Fibroblast of pulmonary artery (primary cell): ENCODE measurements at regions not wholly inside any gene's neighbourhood (a gene's known extent, or its start where the extent isn't known, plus 50 kb on each side); places are given as distances from the start of the nearest gene placed in this dataset.

Source experiments
- DNase-seq: peaks from one replicate; pipeline ENCODE4 v3.0.0-alpha.2; 2010; ENCODE audit warnings: low read depth
- H3K4me3 ChIP-seq: replicated peaks from 2 replicates; pipeline ENCODE4 v1.5.1; 2011; ENCODE audit warnings: low read depth, mild to moderate bottlenecking, control low read depth, low read length, moderate library complexity
- TF ChIP-seq, protein P1 (sequence below): IDR thresholded peaks from 2 replicates; pipeline ENCODE4 v1.5.1; 2011; ENCODE audit warnings: mild to moderate bottlenecking, control low read depth, low read length, inconsistent platforms; ENCODE audit errors: missing control alignments

DNA sequence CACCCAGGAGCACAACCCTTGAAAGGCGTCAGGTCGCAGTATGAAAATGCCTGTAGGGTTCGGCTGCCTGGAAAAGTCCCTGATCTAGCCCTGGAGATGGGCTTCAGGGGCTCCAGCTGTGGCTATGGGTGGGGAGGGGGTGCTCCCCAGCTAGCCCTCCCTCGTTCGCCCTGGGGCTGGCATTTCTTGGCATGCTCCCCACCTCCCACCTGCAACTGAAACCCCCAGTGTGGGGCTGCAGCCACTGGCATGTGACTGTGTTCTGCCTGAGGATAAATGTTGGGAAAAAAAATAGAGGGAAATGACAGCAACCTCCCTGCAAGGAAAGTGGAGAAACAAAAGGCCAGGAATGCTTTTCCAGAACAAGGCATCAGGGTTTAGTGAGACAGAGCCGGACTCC lies 109.2 kb downstream of the COPS8 start:
- DNase-seq, result no peak
- TF ChIP-seq, protein P1, sequence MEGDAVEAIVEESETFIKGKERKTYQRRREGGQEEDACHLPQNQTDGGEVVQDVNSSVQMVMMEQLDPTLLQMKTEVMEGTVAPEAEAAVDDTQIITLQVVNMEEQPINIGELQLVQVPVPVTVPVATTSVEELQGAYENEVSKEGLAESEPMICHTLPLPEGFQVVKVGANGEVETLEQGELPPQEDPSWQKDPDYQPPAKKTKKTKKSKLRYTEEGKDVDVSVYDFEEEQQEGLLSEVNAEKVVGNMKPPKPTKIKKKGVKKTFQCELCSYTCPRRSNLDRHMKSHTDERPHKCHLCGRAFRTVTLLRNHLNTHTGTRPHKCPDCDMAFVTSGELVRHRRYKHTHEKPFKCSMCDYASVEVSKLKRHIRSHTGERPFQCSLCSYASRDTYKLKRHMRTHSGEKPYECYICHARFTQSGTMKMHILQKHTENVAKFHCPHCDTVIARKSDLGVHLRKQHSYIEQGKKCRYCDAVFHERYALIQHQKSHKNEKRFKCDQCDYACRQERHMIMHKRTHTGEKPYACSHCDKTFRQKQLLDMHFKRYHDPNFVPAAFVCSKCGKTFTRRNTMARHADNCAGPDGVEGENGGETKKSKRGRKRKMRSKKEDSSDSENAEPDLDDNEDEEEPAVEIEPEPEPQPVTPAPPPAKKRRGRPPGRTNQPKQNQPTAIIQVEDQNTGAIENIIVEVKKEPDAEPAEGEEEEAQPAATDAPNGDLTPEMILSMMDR, result no peak
- H3K4me3 ChIP-seq, result no peak overlapping the region

DNA sequence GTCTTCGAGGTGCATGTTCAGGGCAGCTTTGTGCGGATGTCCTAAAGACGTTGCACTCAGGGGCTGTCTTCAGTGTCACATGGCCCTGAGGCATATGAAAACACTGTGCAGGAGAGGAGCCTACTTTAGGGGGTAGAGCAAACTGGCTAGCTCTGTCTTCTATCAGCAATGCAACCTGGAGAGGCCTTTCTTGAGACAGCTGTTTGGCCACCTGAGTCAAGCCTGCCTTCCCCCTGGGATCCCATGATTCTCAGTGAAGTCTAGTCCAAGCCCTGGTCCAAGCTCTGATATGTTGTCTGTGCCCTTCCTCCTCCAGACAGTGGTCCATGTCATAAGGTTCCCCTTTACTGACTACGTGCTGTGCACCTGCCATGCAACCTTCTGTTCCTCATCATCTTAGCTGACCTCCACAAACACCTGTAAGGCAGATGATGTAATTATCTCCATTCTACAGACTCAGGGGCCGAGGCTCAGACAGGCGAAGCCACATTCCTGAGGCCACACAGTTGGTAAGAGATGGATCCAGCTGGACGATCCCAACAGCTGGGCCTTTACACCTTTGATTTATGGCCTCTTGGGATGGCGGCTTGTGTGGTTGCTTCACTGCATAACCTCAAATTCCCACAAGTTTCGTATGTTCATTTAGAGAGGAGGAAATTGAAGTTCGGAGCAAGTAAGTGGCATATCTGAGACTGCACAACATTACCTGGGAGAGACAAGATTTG lies 109.9 kb downstream of the COPS8 start:
- no peak overlapping the region for H3K4me3 ChIP-seq
- TF ChIP-seq, protein P1, result no peak
- DNase-seq, result no peak

DNA sequence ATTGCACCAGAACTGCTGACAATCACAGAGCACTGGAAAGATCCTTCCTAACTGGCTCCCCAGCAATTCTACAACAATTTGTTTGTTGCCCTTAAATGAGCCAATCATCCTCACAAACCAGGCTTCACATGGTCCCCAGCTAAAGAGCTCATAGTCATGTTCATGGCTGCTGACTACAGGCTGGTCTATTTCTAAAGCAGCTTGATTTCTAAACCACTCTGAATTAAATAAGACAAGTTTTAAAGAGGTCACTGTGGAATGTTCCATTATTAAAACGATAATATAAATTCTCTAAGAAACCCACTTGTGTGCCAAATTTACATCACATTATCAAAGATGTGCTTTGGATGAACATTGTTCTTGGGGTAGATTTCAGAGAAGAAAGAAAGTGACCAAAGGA lies 110.7 kb downstream of the COPS8 start:
- no peak for DNase-seq
- TF ChIP-seq, protein P1, result no peak

DNA sequence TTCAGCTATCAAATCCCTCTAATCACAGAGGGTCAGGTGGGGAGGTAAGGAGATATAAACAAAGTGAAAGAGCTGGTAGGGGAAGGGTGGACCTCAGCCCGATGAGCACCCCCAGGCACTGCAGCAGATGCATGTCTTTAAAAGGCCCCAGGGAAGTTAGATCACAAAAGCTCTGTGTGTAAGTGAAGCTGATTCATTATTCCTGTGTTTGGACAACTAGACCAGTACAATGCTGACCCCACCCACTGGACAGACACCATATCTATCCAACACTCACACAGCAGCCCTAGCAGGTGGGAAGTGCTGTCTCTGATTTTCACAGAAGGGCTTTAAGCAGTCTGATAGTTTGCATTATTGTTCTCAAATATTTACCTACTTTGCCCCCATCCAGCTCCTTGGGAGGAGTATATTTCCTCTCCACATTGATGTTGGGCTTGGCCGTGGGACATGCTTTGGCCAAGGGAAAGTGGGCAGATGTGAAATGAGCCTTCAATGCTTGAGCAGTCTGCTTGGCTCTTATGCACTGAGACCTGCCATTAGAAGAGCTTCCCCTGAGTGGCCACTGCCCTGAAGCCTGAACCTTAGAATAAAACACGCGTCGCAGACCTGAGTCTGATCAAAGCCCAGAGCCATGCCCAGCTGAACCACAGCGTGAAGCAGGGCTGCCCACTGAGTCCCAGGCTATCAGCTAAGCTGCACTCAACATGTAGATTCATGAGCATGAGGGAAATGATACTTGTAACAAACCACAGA lies 111.4 kb downstream of the COPS8 start:
- TF ChIP-seq, protein P1, result no peak
- DNase-seq, result peak; percentile 56
- no peak overlapping the region for H3K4me3 ChIP-seq

More for the DNA sequence above, 110.7 kb downstream of the COPS8 start:
- no peak overlapping the region for H3K4me3 ChIP-seq

DNA sequence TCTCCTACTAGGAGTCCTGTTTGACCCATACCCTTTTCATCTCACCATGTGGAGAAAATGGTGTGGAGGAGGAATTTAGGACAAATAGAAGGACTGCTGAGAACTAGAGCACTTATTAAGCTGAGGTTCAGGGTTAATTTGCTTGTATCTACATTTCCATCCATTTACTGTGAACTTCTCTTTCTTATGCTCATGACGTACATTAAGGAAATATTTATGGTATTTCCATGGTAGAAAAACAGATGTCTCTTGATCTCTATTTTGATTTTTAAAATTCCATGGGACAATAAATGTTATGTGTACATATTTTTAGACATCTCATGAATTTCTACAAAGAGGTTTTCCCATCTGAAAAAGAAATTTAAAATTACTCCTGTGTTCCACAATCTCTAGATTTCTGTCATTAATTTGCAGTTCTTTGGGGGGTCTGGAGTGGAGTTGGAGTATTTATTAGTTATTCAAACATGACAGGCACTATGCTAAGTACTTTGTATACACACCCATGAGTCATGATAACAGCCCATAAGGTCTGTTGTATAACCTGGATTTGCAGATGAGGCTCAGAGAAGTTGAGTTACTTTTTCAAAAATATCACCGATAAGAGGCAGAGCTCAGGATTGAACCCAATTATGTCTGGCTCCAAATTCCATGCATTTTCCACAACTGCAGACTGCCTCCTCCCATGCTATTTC lies 112.6 kb downstream of the COPS8 start:
- H3K4me3 ChIP-seq, result no peak overlapping the region
- DNase-seq, result peak; percentile 49
- TF ChIP-seq, protein P1, result no peak

DNA sequence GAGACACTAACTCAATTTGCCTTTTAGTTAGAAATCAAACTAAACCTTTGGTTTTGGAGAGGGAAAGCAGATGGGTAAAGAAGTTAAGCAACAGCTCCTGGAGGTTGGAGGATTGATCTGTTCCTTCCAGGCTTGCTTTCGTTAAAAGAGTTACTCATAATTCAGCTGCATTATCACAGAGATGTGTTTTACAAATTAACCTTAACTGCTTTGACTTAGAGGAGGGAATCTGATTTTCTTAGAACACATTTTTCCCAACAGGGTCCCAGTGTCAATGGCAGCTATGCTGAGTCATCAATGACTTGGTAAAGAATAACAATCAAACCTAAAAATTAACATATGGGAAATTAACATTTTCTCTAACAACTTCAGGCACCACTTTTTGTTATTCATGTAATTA lies 113.4 kb downstream of the COPS8 start:
- TF ChIP-seq, protein P1, result no peak

More for the DNA sequence above, 113.4 kb downstream of the COPS8 start:
- no peak for DNase-seq
- no peak overlapping the region for H3K4me3 ChIP-seq
